ENCODE measurements at regions not wholly inside any gene's neighbourhood (a gene's known extent, or its start where the extent isn't known, plus 50 kb on each side); places are given as distances from the start of the nearest gene placed in this dataset.

GRCh38 chr16:54409982-54410381 is 123.4 kb upstream of the IRX3 start:
- Histone ChIP-seq H3K27me3 (ENCODE audit: control insufficient read depth in 3 of 3, insufficient read depth in 3 of 3, low read length in 2 of 3) (peaks cover 0 to 17% (median 5%) of the 10 kb centered on the region in 3 donors), H3K9ac (ENCODE audit: insufficient read depth in 1 of 2, low read length in 2 of 2) (no peak overlapping the region), H3K9me3 (ENCODE audit: control insufficient read depth in 4 of 4, insufficient read depth in 3 of 4, low read length in 3 of 4) (peaks cover 0 to 5% (median 0%) of the 10 kb centered on the region in 4 donors), H3K4me1 (ENCODE audit: control insufficient read depth in 5 of 5, insufficient read depth in 5 of 5, low read length in 5 of 5) (peaks cover 0 to 14% (median 9%) of the 10 kb centered on the region in 5 donors), H3K27ac (ENCODE audit: low read depth in 1 of 2, low read length in 1 of 2) (no peak overlapping the region), H3K4me3 (no peak overlapping the region), H3K36me3 (ENCODE audit: control insufficient read depth in 4 of 4, insufficient read depth in 4 of 4, low read length in 4 of 4) (no peaks in the 10 kb centered on the region)
- TF ChIP-seq CTCF (IDR thresholded peaks at IDR 0.05; ENCODE audit: control extremely low read depth, extremely low read depth) = no peak
- WGBS, 2 donors = 81 to 84% methylated on average over 8 of the region's 8 CpGs
- no peak for ATAC-seq (ENCODE audit: insufficient read depth, low FRiP score)
- no peak for DNase-seq

- H3K4me3 ChIP-seq = no peak overlapping the region
- peaks cover 0 to 11% (median 0%) of the 10 kb centered on the region in 3 donors for H3K27me3 ChIP-seq (ENCODE audit: control insufficient read depth in 3 of 3, insufficient read depth in 3 of 3, low read length in 2 of 3)
- H3K9ac ChIP-seq (ENCODE audit: insufficient read depth in 1 of 2, low read length in 2 of 2) = no peak overlapping the region
- no peaks in the 10 kb centered on the region for H3K36me3 ChIP-seq (ENCODE audit: control insufficient read depth in 4 of 4, insufficient read depth in 4 of 4, low read length in 4 of 4)
- 68 to 81% methylated on average over 3 of the region's 3 CpGs for WGBS, 2 donors
- no peak for ATAC-seq (ENCODE audit: insufficient read depth, low FRiP score)
- H3K4me1 ChIP-seq (ENCODE audit: control insufficient read depth in 5 of 5, insufficient read depth in 5 of 5, low read length in 5 of 5) = peaks cover 0 to 6% (median 3%) of the 10 kb centered on the region in 5 donors
- no peak overlapping the region for H3K27ac ChIP-seq (ENCODE audit: low read depth in 1 of 2, low read length in 1 of 2)
- peak; percentile 58 to 81 (median 80) for DNase-seq
- TF ChIP-seq CTCF (IDR thresholded peaks at IDR 0.05; ENCODE audit: control extremely low read depth, extremely low read depth) = no peak
- no peaks in the 10 kb centered on the region for H3K9me3 ChIP-seq (ENCODE audit: control insufficient read depth in 4 of 4, insufficient read depth in 3 of 4, low read length in 3 of 4)
These were observed 121.0 kb upstream of the IRX3 start for GRCh38 chr16:54407596-54407995.

- H3K36me3 ChIP-seq (ENCODE audit: control insufficient read depth in 4 of 4, insufficient read depth in 4 of 4, low read length in 4 of 4) = no peaks in the 10 kb centered on the region
- TF ChIP-seq CTCF (IDR thresholded peaks at IDR 0.05; ENCODE audit: control extremely low read depth, extremely low read depth) = no peak
- WGBS, 2 donors = 86 to 92% methylated on average over 5 of the region's 5 CpGs
- peaks cover 0 to 2% (median 0%) of the 10 kb centered on the region in 3 donors for H3K27me3 ChIP-seq (ENCODE audit: control insufficient read depth in 3 of 3, insufficient read depth in 3 of 3, low read length in 2 of 3)
- H3K27ac ChIP-seq (ENCODE audit: low read depth in 1 of 2, low read length in 1 of 2) = no peak overlapping the region
- no peak for ATAC-seq (ENCODE audit: insufficient read depth, low FRiP score)
- no peaks in the 10 kb centered on the region for H3K4me1 ChIP-seq (ENCODE audit: control insufficient read depth in 5 of 5, insufficient read depth in 5 of 5, low read length in 5 of 5)
- no peaks in the 10 kb centered on the region for H3K9me3 ChIP-seq (ENCODE audit: control insufficient read depth in 4 of 4, insufficient read depth in 3 of 4, low read length in 3 of 4)
- no peak overlapping the region for H3K9ac ChIP-seq (ENCODE audit: insufficient read depth in 1 of 2, low read length in 2 of 2)
- no peak for DNase-seq
- H3K4me3 ChIP-seq = no peak overlapping the region
These were observed 118.9 kb upstream of the IRX3 start for GRCh38 chr16:54405478-54405877.

GRCh38 chr16:54403580-54403979 is 117.0 kb upstream of the IRX3 start:
- no peak for DNase-seq
- 81 to 84% methylated on average over 2 of the region's 2 CpGs for WGBS, 2 donors
- Histone ChIP-seq H3K4me3 (no peak overlapping the region), H3K27ac (ENCODE audit: low read depth in 1 of 2, low read length in 1 of 2) (no peak overlapping the region), H3K9ac (ENCODE audit: insufficient read depth in 1 of 2, low read length in 2 of 2) (no peak overlapping the region), H3K27me3 (ENCODE audit: control insufficient read depth in 3 of 3, insufficient read depth in 3 of 3, low read length in 2 of 3) (peaks cover 0 to 2% (median 0%) of the 10 kb centered on the region in 3 donors), H3K4me1 (ENCODE audit: control insufficient read depth in 5 of 5, insufficient read depth in 5 of 5, low read length in 5 of 5) (no peaks in the 10 kb centered on the region), H3K9me3 (ENCODE audit: control insufficient read depth in 4 of 4, insufficient read depth in 3 of 4, low read length in 3 of 4) (no peaks in the 10 kb centered on the region), H3K36me3 (ENCODE audit: control insufficient read depth in 4 of 4, insufficient read depth in 4 of 4, low read length in 4 of 4) (no peaks in the 10 kb centered on the region)
- TF ChIP-seq CTCF (IDR thresholded peaks at IDR 0.05; ENCODE audit: control extremely low read depth, extremely low read depth) = no peak
- no peak for ATAC-seq (ENCODE audit: insufficient read depth, low FRiP score)
